ENCODE measurements at regions not wholly inside any gene's neighbourhood (a gene's known extent, or its start where the extent isn't known, plus 50 kb on each side); places are given as distances from the start of the nearest gene placed in this dataset.

- no peak overlapping the region for H3K4me3 ChIP-seq (ENCODE audit: low read depth, poor library complexity, severe bottlenecking)
- TF ChIP-seq CTCF (IDR thresholded peaks at IDR 0.05) (no peak), POLR2A (IDR thresholded peaks at IDR 0.05) (no peak)
- intact Hi-C loops (cut with DNase I; ENCODE audit: low total_unique reads): no loop called here
- no peak for DNase-seq (ENCODE audit: low spot score in 2 of 2)
- WGBS, 2 donors: 78 to 90% methylated on average over 2 of the region's 2 CpGs
These were observed 53.8 kb upstream of the VCX start for GRCh38 chrX:7789200-7789599.

- TF ChIP-seq POLR2A (IDR thresholded peaks at IDR 0.05) (no peak), CTCF (IDR thresholded peaks at IDR 0.05) (no peak)
These were observed 54.6 kb upstream of the VCX start for GRCh38 chrX:7788334-7788733.

GRCh38 chrX:7787714-7788113 lies 55.3 kb upstream of the VCX start:
- WGBS, 2 donors: 48 to 54% methylated on average over 4 of the region's 4 CpGs
- DNase-seq (ENCODE audit: low spot score in 2 of 2): no peak
- intact Hi-C loops (cut with DNase I; ENCODE audit: low total_unique reads): no loop called here
- TF ChIP-seq CTCF (IDR thresholded peaks at IDR 0.05) (no peak), POLR2A (IDR thresholded peaks at IDR 0.05) (no peak)
- H3K4me3 ChIP-seq (ENCODE audit: low read depth, poor library complexity, severe bottlenecking): no peak overlapping the region

More at GRCh38 chrX:7788334-7788733, 54.6 kb upstream of the VCX start:
- WGBS, 2 donors: 33 to 53% methylated on average over 1 of the region's 1 CpG
- intact Hi-C loops (cut with DNase I; ENCODE audit: low total_unique reads): no loop called here
- DNase-seq (ENCODE audit: low spot score in 2 of 2): no peak
- no peak overlapping the region for H3K4me3 ChIP-seq (ENCODE audit: low read depth, poor library complexity, severe bottlenecking)

- 93 to 100% methylated on average over 1 of the region's 1 CpG for WGBS, 2 donors
- TF ChIP-seq POLR2A (IDR thresholded peaks at IDR 0.05) (no peak), CTCF (IDR thresholded peaks at IDR 0.05) (no peak)
- DNase-seq (ENCODE audit: low spot score in 2 of 2): no peak
- intact Hi-C loops (cut with DNase I; ENCODE audit: low total_unique reads): no loop called here
- H3K4me3 ChIP-seq (ENCODE audit: low read depth, poor library complexity, severe bottlenecking): no peak overlapping the region
These were observed 58.4 kb upstream of the VCX start for GRCh38 chrX:7784580-7784979.

- no peak for TF ChIP-seq POLR2A (IDR thresholded peaks at IDR 0.05)
- no peak for TF ChIP-seq CTCF (IDR thresholded peaks at IDR 0.05)
- intact Hi-C loops (cut with DNase I; ENCODE audit: low total_unique reads): no loop called here
- no peak overlapping the region for H3K4me3 ChIP-seq (ENCODE audit: low read depth, poor library complexity, severe bottlenecking)
- DNase-seq (ENCODE audit: low spot score in 2 of 2): no peak
- 50 to 64% methylated on average over 2 of the region's 2 CpGs for WGBS, 2 donors
These were observed 63.3 kb upstream of the VCX start for GRCh38 chrX:7779644-7780043.

- no peak overlapping the region for H3K4me3 ChIP-seq (ENCODE audit: low read depth, poor library complexity, severe bottlenecking)
- intact Hi-C loops (cut with DNase I; ENCODE audit: low total_unique reads): no loop called here
- WGBS, 2 donors: 63 to 69% methylated on average over 3 of the region's 3 CpGs
- no peak for TF ChIP-seq CTCF (IDR thresholded peaks at IDR 0.05)
- TF ChIP-seq POLR2A (IDR thresholded peaks at IDR 0.05): no peak
- DNase-seq (ENCODE audit: low spot score in 2 of 2): no peak
These were observed 67.0 kb upstream of the VCX start for GRCh38 chrX:7775987-7776386.
